Erythroblast (primary cell): ENCODE measurements at regions not wholly inside any gene's neighbourhood (a gene's known extent, or its start where the extent isn't known, plus 50 kb on each side); places are given as distances from the start of the nearest gene placed in this dataset.

Source experiments
- GATA1 ChIP-seq: IDR thresholded peaks from 2 replicates; pipeline ENCODE4 v1.6.1; 2011; ENCODE audit warnings: low read depth, mild to moderate bottlenecking, control low read depth, low read length, moderate library complexity
- POLR2A ChIP-seq: IDR thresholded peaks from 2 replicates; pipeline ENCODE4 v1.6.1; 2011; ENCODE audit warnings: mild to moderate bottlenecking, low read length

DNA sequence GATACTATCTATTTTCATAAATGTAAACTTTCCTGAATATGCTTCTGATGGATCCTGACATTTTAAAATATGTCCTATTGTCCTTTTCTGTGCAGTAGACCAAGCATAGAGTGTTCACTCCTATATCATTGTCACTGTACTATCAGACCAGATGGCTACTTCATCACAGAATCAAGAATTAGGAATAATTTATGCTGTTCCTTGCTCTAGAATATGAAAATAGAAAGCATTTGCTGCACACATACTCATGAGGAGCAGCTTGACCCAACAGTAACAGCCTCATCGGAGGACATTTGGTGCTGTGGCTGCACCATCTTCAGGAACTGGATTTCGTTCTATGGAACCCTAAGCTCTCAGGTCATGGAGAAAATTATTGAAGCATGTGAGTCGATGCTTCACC, 468.9 kb upstream of the HNRNPA3 start:
- TF ChIP-seq POLR2A (no peak), GATA1 (no peak)
